ENCODE measurements at regions not wholly inside any gene's neighbourhood (a gene's known extent, or its start where the extent isn't known, plus 50 kb on each side); places are given as distances from the start of the nearest gene placed in this dataset.
A peak's percentile ranks its signal among the peaks of the same experiment; 100 is the strongest.

- H3K27me3 Mint-ChIP-seq (ENCODE audit: low read depth, poor library complexity) = peaks cover 3% of the 10 kb centered on the region
- DNase-seq = no peak
- no peaks in the 10 kb centered on the region for H3K4me1 Mint-ChIP-seq
- H3K27ac Mint-ChIP-seq = no peak overlapping the region
- no peak overlapping the region for H3K4me3 Mint-ChIP-seq
- no peaks in the 10 kb centered on the region for H3K36me3 Mint-ChIP-seq (ENCODE audit: low read depth)
- TF ChIP-seq CTCF (IDR thresholded peaks at IDR 0.05) = no peak
- H3K9me3 Mint-ChIP-seq = peaks cover 1% of the 10 kb centered on the region
These were observed 132.6 kb upstream of the SLIT2 start for GRCh38 chr4:20119141-20119540.

- peak overlapping the region; percentile 5 for H3K27ac Mint-ChIP-seq
- H3K4me1 Mint-ChIP-seq = no peaks in the 10 kb centered on the region
- no peak for DNase-seq
- H3K9me3 Mint-ChIP-seq = peaks cover 15% of the 10 kb centered on the region
- H3K27me3 Mint-ChIP-seq (ENCODE audit: low read depth, poor library complexity) = peaks cover 4% of the 10 kb centered on the region
- no peak overlapping the region for H3K4me3 Mint-ChIP-seq
- no peak for TF ChIP-seq CTCF (IDR thresholded peaks at IDR 0.05)
- no peaks in the 10 kb centered on the region for H3K36me3 Mint-ChIP-seq (ENCODE audit: low read depth)
These were observed 142.3 kb upstream of the SLIT2 start for GRCh38 chr4:20109391-20109790.

- Mint-ChIP-seq H3K36me3 (ENCODE audit: low read depth) (no peaks in the 10 kb centered on the region), H3K9me3 (peaks cover 9% of the 10 kb centered on the region), H3K27me3 (ENCODE audit: low read depth, poor library complexity) (no peaks in the 10 kb centered on the region), H3K4me3 (no peak overlapping the region), H3K4me1 (no peaks in the 10 kb centered on the region), H3K27ac (no peak overlapping the region)
- DNase-seq = no peak
- TF ChIP-seq CTCF (IDR thresholded peaks at IDR 0.05) = no peak
These were observed 144.8 kb upstream of the SLIT2 start for GRCh38 chr4:20106921-20107320.

- TF ChIP-seq CTCF (IDR thresholded peaks at IDR 0.05) = no peak
- no peaks in the 10 kb centered on the region for H3K4me1 Mint-ChIP-seq
- H3K27ac Mint-ChIP-seq = no peak overlapping the region
- no peak overlapping the region for H3K4me3 Mint-ChIP-seq
- H3K9me3 Mint-ChIP-seq = peaks cover 4% of the 10 kb centered on the region
- no peaks in the 10 kb centered on the region for H3K36me3 Mint-ChIP-seq (ENCODE audit: low read depth)
- no peaks in the 10 kb centered on the region for H3K27me3 Mint-ChIP-seq (ENCODE audit: low read depth, poor library complexity)
- DNase-seq = no peak
These were observed 149.9 kb upstream of the SLIT2 start for GRCh38 chr4:20101831-20102230.

GRCh38 chr4:20096911-20097310, 154.8 kb upstream of the SLIT2 start:
- no peak overlapping the region for H3K27ac Mint-ChIP-seq
- H3K9me3 Mint-ChIP-seq = no peaks in the 10 kb centered on the region
- no peak overlapping the region for H3K4me3 Mint-ChIP-seq
- no peaks in the 10 kb centered on the region for H3K36me3 Mint-ChIP-seq (ENCODE audit: low read depth)
- no peak for TF ChIP-seq CTCF (IDR thresholded peaks at IDR 0.05)
- DNase-seq = no peak
- no peaks in the 10 kb centered on the region for H3K27me3 Mint-ChIP-seq (ENCODE audit: low read depth, poor library complexity)
- no peaks in the 10 kb centered on the region for H3K4me1 Mint-ChIP-seq

- no peak for DNase-seq
- TF ChIP-seq CTCF (IDR thresholded peaks at IDR 0.05) = no peak
- H3K9me3 Mint-ChIP-seq = no peaks in the 10 kb centered on the region
- no peak overlapping the region for H3K4me3 Mint-ChIP-seq
- H3K27me3 Mint-ChIP-seq (ENCODE audit: low read depth, poor library complexity) = no peaks in the 10 kb centered on the region
- H3K36me3 Mint-ChIP-seq (ENCODE audit: low read depth) = no peaks in the 10 kb centered on the region
- no peak overlapping the region for H3K27ac Mint-ChIP-seq
- H3K4me1 Mint-ChIP-seq = no peaks in the 10 kb centered on the region
These were observed 155.7 kb upstream of the SLIT2 start for GRCh38 chr4:20095805-20096541.
